ENCODE measurements at regions not wholly inside any gene's neighbourhood (a gene's known extent, or its start where the extent isn't known, plus 50 kb on each side); places are given as distances from the start of the nearest gene placed in this dataset.

DNA sequence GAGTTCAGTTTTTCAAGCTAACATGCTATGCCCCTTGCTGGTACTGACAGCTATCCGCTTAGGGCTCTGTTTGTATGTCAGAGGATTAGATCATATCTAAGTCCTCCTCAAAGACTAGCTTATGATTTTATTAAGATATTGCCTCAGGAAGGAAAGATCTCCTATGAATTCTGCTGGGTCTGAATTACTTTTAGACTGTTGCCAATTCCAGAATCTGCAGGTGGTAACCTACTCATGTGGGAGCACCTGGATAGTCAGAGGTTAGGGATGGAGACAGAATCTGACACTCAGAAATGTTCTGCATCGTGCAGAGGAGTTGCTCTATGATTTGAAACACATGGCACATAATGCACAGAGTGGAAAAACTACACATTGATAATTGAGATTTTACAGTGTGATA is 843.4 kb downstream of the SLC6A15 start:
- no peaks in the 10 kb centered on the region for H3K4me1 Mint-ChIP-seq
- H3K27ac Mint-ChIP-seq, result no peak overlapping the region
- H3K4me3 Mint-ChIP-seq, result no peak overlapping the region
- intact Hi-C loops (cut with micrococcal nuclease), result no loop called here
- TF ChIP-seq CTCF (IDR thresholded peaks at IDR 0.05), result no peak
- H3K9me3 Mint-ChIP-seq, result peaks cover 10% of the 10 kb centered on the region
- DNase-seq (no peak), ATAC-seq (ENCODE audit: low read depth) (no peak)
- H3K27me3 Mint-ChIP-seq, result no peaks in the 10 kb centered on the region
- POLR2A ChIA-PET, result no interaction called here
- H3K36me3 Mint-ChIP-seq (ENCODE audit: low read depth), result no peaks in the 10 kb centered on the region
- CTCF ChIA-PET, result no interaction called here

- no peak overlapping the region for H3K4me3 Mint-ChIP-seq
- no peaks in the 10 kb centered on the region for H3K27me3 Mint-ChIP-seq
- no peaks in the 10 kb centered on the region for H3K4me1 Mint-ChIP-seq
- no peak for TF ChIP-seq CTCF (IDR thresholded peaks at IDR 0.05)
- intact Hi-C loops (cut with micrococcal nuclease), result no loop called here
- ChIA-PET POLR2A (no interaction called here), CTCF (no interaction called here)
- H3K36me3 Mint-ChIP-seq (ENCODE audit: low read depth), result no peaks in the 10 kb centered on the region
- peaks cover 2% of the 10 kb centered on the region for H3K9me3 Mint-ChIP-seq
- DNase-seq (no peak), ATAC-seq (ENCODE audit: low read depth) (no peak)
- no peak overlapping the region for H3K27ac Mint-ChIP-seq
These were observed 854.5 kb downstream of the SLC6A15 start for GRCh38 chr12:84058136-84058535.

GRCh38 chr12:84054811-84055210 is 857.8 kb downstream of the SLC6A15 start:
- ATAC-seq (ENCODE audit: low read depth), result no peak
- ChIA-PET CTCF (no interaction called here), POLR2A (no interaction called here)
- no peak for DNase-seq
- H3K4me1 Mint-ChIP-seq, result no peaks in the 10 kb centered on the region
- no peak for TF ChIP-seq CTCF (IDR thresholded peaks at IDR 0.05)
- intact Hi-C loops (cut with micrococcal nuclease), result no loop called here
- H3K9me3 Mint-ChIP-seq, result peaks cover 8% of the 10 kb centered on the region
- H3K27me3 Mint-ChIP-seq, result no peaks in the 10 kb centered on the region
- no peaks in the 10 kb centered on the region for H3K36me3 Mint-ChIP-seq (ENCODE audit: low read depth)
- no peak overlapping the region for H3K27ac Mint-ChIP-seq
- no peak overlapping the region for H3K4me3 Mint-ChIP-seq

DNA sequence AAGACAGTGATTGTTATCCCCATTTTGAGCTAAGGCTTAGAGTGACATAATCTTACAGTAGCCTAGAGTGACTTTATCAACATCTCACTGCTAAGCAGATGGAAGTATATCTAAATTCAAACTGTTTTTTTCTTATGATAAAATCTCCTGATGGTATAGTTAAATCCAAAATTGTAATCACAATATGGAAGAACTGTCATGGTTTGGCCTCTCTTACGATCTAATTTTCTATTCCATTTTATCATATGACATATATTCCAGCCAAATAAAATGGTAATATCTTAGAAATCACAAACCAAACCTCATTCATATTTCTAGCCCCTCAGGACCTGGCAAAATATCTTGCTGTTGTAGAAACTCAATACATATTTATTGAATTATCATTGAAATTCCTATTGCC is 864.7 kb downstream of the SLC6A15 start:
- Mint-ChIP-seq H3K27me3 (no peaks in the 10 kb centered on the region), H3K27ac (no peak overlapping the region), H3K4me1 (no peaks in the 10 kb centered on the region), H3K9me3 (peaks cover 7% of the 10 kb centered on the region), H3K4me3 (no peak overlapping the region), H3K36me3 (ENCODE audit: low read depth) (no peaks in the 10 kb centered on the region)
- ChIA-PET CTCF (no interaction called here), POLR2A (no interaction called here)
- DNase-seq (no peak), ATAC-seq (ENCODE audit: low read depth) (no peak)
- no peak for TF ChIP-seq CTCF (IDR thresholded peaks at IDR 0.05)
- intact Hi-C loops (cut with micrococcal nuclease), result no loop called here

GRCh38 chr12:84046859-84047258 is 865.7 kb downstream of the SLC6A15 start:
- POLR2A ChIA-PET, result no interaction called here
- Mint-ChIP-seq H3K9me3 (peaks cover 6% of the 10 kb centered on the region), H3K27ac (no peak overlapping the region), H3K27me3 (no peaks in the 10 kb centered on the region), H3K4me3 (no peak overlapping the region), H3K4me1 (no peaks in the 10 kb centered on the region), H3K36me3 (ENCODE audit: low read depth) (no peaks in the 10 kb centered on the region)
- CTCF ChIA-PET, result no interaction called here
- DNase-seq (no peak), ATAC-seq (ENCODE audit: low read depth) (no peak)
- intact Hi-C loops (cut with micrococcal nuclease), result no loop called here
- no peak for TF ChIP-seq CTCF (IDR thresholded peaks at IDR 0.05)

Data from activated B cell treated with CpG ODN at 0.5 μM for 24 hours (primary cell).